ENCODE measurements at regions not wholly inside any gene's neighbourhood (a gene's known extent, or its start where the extent isn't known, plus 50 kb on each side); places are given as distances from the start of the nearest gene placed in this dataset.

- Mint-ChIP-seq H3K4me1 (no peaks in the 10 kb centered on the region), H3K27me3 (peaks cover 23% of the 10 kb centered on the region), H3K27ac (no peak overlapping the region), H3K9me3 (ENCODE audit: insufficient read depth) (no peaks in the 10 kb centered on the region), H3K4me3 (no peak overlapping the region)
- Histone ChIP-seq H3K36me3 (replicated peaks in 1 of 2; ENCODE audit: control extremely low read depth in 1 of 2, control insufficient read depth in 1 of 2, extremely low read depth in 1 of 2, insufficient read depth in 2 of 2, low read length in 1 of 2) (no peaks in the 10 kb centered on the region), H3K27ac (ENCODE audit: low read length in 2 of 2) (no peak overlapping the region), H3K27me3 (replicated peaks in 1 of 4; ENCODE audit: control extremely low read depth in 1 of 4, control insufficient read depth in 3 of 4, insufficient read depth in 4 of 4, low read length in 3 of 4) (peaks cover 0 to 6% (median 0%) of the 10 kb centered on the region in 4 experiments), H2AFZ (ENCODE audit: insufficient read depth, low read depth, low read length, poor library complexity, severe bottlenecking) (no peak overlapping the region), H3K9me3 (ENCODE audit: control extremely low read depth in 1 of 3, control insufficient read depth in 2 of 3, insufficient read depth in 1 of 3, low read length in 2 of 3) (no peaks in the 10 kb centered on the region), H3K4me2 (replicated peaks; ENCODE audit: low read depth, low read length, poor library complexity, severe bottlenecking) (no peak overlapping the region), H3K9ac (ENCODE audit: low read length) (no peak overlapping the region), H4K20me1 (ENCODE audit: control insufficient read depth, insufficient read depth, low read length, poor library complexity, severe bottlenecking) (no peaks in the 10 kb centered on the region), H3K79me2 (ENCODE audit: control insufficient read depth, insufficient read depth, low read length) (no peaks in the 10 kb centered on the region), H3K4me1 (ENCODE audit: control insufficient read depth in 2 of 2, insufficient read depth in 2 of 2, low read length in 2 of 2) (no peaks in the 10 kb centered on the region), H3K4me3 (ENCODE audit: control extremely low read depth in 1 of 5, extremely low read depth in 1 of 5, insufficient read depth in 1 of 5, low read depth in 2 of 5, low read length in 4 of 5) (no peak overlapping the region)
- POLR2A ChIA-PET = no interaction called here
- CTCF ChIA-PET = no interaction called here
- DNase-seq (no peak), ATAC-seq (ENCODE audit: low read depth) (no peak)
- 100% methylated on average over 1 of the region's 3 CpGs for WGBS (ENCODE audit: insufficient coverage)
- no peak for TF ChIP-seq CTCF (IDR thresholded peaks at IDR 0.05)
- no peak for TF ChIP-seq EZH2 (IDR thresholded peaks at IDR 0.05; ENCODE audit: borderline replicate concordance, insufficient read depth, low read depth, low read length, poor library complexity, severe bottlenecking)
- intact Hi-C loops (cut with micrococcal nuclease) = no loop called here
Measured at GRCh38 chr22:27335102-27335660, 466.4 kb downstream of the MN1 start.

DNA sequence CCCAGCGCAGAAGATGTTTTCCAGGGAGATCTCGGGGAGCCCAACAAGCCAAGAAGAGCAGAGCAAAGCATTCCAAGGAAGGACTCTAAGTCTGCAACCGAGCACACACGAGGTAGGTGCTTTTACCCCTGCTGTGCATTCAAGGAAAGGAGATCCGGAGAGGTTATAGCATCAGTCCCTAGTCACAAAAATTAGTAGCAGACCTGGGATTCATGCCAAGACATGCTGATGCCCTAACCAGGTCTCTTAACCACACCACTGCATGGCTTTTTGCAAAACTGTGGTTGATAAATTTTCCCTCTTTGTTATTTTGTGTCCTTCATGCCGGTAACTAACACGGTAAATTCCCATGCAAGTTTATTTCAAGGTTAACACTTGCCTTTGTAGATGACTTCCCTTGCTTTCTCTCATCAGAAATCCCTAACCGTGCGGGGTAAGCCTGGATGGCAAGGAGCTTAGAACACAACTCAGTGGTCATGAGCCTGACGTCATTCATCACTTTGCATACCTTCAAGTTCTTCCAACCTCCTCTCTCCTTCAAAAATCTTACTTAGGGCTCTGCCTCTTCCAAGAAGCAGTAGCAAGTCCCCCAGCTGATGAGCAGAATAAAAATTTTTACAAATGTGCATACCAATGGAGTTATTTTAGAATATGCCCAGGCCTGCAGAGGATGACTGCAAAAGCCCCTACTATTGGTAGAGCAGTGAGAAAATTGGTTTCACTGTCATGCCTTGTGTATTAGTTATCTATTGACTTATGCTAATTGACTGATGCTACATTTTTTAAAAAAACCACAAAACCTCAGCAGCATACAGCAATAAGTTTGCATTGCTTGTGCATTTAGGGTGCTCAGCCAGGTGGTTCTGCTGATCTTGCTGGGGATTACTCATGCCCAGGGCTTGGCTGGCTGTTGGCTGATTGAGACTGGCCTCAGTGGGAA is 465.1 kb downstream of the MN1 start:
- no peak overlapping the region for H2AFZ ChIP-seq (ENCODE audit: insufficient read depth, low read depth, low read length, poor library complexity, severe bottlenecking)
- no peak for ATAC-seq (ENCODE audit: low read depth)
- no peak for TF ChIP-seq EZH2 (IDR thresholded peaks at IDR 0.05; ENCODE audit: borderline replicate concordance, insufficient read depth, low read depth, low read length, poor library complexity, severe bottlenecking)
- TF ChIP-seq CTCF (IDR thresholded peaks at IDR 0.05) = no peak
- Mint-ChIP-seq H3K27ac (no peak overlapping the region), H3K27me3 (peaks cover 16% of the 10 kb centered on the region), H3K9me3 (ENCODE audit: insufficient read depth) (no peaks in the 10 kb centered on the region), H3K4me1 (no peaks in the 10 kb centered on the region), H3K4me3 (no peak overlapping the region)
- WGBS (ENCODE audit: insufficient coverage) = 93% methylated on average over 9 of the region's 10 CpGs
- H3K9me3 ChIP-seq (ENCODE audit: control extremely low read depth in 1 of 3, control insufficient read depth in 2 of 3, insufficient read depth in 1 of 3, low read length in 2 of 3) = no peaks in the 10 kb centered on the region
- H3K27ac ChIP-seq (ENCODE audit: low read length in 2 of 2) = no peak overlapping the region
- no peaks in the 10 kb centered on the region for H3K79me2 ChIP-seq (ENCODE audit: control insufficient read depth, insufficient read depth, low read length)
- intact Hi-C loops (cut with micrococcal nuclease) = no loop called here
- no peak for DNase-seq
- no peaks in the 10 kb centered on the region for H4K20me1 ChIP-seq (ENCODE audit: control insufficient read depth, insufficient read depth, low read length, poor library complexity, severe bottlenecking)
- no peak overlapping the region for H3K9ac ChIP-seq (ENCODE audit: low read length)
- ChIA-PET POLR2A (no interaction called here), CTCF (no interaction called here)
- H3K27me3 ChIP-seq (replicated peaks in 1 of 4; ENCODE audit: control extremely low read depth in 1 of 4, control insufficient read depth in 3 of 4, insufficient read depth in 4 of 4, low read length in 3 of 4) = peaks cover 0 to under 1% (median 0%) of the 10 kb centered on the region in 4 experiments
- no peaks in the 10 kb centered on the region for H3K36me3 ChIP-seq (replicated peaks in 1 of 2; ENCODE audit: control extremely low read depth in 1 of 2, control insufficient read depth in 1 of 2, extremely low read depth in 1 of 2, insufficient read depth in 2 of 2, low read length in 1 of 2)
- H3K4me1 ChIP-seq (ENCODE audit: control insufficient read depth in 2 of 2, insufficient read depth in 2 of 2, low read length in 2 of 2) = no peaks in the 10 kb centered on the region
- H3K4me3 ChIP-seq (ENCODE audit: control extremely low read depth in 1 of 5, extremely low read depth in 1 of 5, insufficient read depth in 1 of 5, low read depth in 2 of 5, low read length in 4 of 5) = no peak overlapping the region
- no peak overlapping the region for H3K4me2 ChIP-seq (replicated peaks; ENCODE audit: low read depth, low read length, poor library complexity, severe bottlenecking)
